CD4-positive, alpha-beta T cell treated with Interleukin-6 for 4 hours (primary cell): ENCODE measurements at regions not wholly inside any gene's neighbourhood (a gene's known extent, or its start where the extent isn't known, plus 50 kb on each side); places are given as distances from the start of the nearest gene placed in this dataset.
"Not testable (repeated sequence)": the region's sequence is repeated elsewhere in the genome, so short reads cannot be mapped to it uniquely, and the experiment has no call there.

Experiments used
- DNase-seq: peaks from one replicate; pipeline ENCODE4 v3.0.0-alpha.2; 2020; ENCODE audit warnings: mixed read lengths

GRCh38 chr1:5730272-5731109 is 261.7 kb downstream of the NPHP4 start:
- DNase-seq, result no peak

DNA sequence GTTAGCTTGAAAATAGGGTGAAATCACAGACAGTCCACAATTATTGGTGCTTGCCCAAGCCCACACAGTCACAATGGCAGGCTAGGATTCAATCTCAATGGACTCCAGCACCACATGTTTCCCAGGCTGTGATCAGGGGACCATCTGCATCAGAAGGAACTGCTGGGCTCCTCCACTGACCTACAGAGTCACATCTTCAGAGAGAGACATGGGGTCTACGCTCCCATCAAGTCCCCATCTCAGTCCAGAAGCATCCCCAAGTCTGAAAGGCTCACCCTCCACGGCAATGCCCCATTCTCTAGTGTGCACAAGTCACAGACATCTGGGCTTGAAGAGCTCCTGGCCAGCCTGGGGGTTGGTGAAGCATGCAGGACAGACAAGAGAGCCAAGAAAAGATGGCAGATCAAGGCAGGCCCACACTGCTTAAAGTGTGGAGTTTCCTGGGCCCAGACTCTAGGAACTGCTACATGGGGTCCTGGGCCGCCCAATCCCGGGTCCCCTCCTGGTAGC is 262.5 kb downstream of the NPHP4 start:
- no peak for DNase-seq

GRCh38 chr1:5728663-5729355 is 263.4 kb downstream of the NPHP4 start:
- DNase-seq, result no peak

GRCh38 chr1:5727871-5728643 is 264.2 kb downstream of the NPHP4 start:
- DNase-seq, result no peak

- DNase-seq, result no peak
Measured at GRCh38 chr1:5727191-5727590, 265.0 kb downstream of the NPHP4 start.

GRCh38 chr1:5726586-5727184 is 265.5 kb downstream of the NPHP4 start:
- not testable (repeated sequence) for DNase-seq

- DNase-seq, result no peak
Measured at GRCh38 chr1:5725855-5726585, 266.2 kb downstream of the NPHP4 start.

GRCh38 chr1:5725406-5725805 is 266.8 kb downstream of the NPHP4 start:
- DNase-seq, result no peak

GRCh38 chr1:5724847-5725246 is 267.4 kb downstream of the NPHP4 start:
- no peak for DNase-seq

DNA sequence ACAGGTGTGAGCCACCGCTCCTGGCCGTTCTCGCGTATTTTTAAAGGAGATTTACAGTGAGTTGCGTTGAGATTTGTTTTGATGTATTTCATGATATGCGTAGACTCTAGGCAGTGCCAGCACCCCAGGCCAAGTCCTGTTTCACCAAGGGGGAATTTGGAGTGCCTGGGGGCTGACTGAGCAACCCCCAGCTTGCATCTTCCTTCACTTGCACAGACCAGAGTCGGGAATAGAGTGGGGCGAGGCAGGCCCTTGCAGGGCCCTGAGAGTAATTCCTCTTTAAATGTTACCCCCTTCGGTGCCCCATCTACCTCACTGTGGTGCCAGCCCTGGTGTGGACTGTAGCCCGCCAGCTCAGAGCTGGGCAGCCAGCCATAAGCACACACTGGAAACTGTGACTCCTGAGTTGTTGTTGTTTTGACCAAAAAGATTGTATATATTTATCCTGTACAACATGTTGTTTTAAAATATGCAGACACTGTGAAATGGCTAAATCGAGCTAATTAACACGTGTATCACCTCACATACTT is 269.5 kb downstream of the NPHP4 start:
- DNase-seq, result no peak

DNA sequence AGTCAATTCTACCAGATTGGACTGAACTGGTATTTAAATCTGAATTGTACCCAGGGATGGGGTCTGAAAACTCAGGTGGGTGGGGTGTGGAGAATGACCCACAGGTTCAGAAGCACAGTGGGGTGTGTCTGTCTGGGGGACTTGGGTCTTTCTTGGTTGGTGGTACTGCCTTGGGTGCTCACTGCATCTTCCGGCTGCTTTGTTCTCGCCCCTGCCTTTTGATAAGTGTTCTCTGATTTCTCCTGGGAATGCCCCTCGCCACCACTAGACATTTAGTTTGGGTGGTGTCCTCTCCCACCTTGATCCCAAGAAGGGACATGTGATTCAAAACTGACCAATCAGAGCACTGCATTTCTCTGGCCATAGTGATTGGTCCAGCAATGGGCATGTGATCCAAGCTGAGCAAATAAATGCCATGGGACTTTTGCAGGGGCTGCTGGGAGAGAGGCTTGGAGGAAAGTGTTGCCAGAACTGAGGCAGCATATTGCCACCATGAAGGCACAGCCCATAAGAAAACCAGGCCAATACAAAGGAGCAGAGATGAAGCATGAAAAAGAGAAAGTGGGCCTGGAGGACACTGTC is 270.5 kb downstream of the NPHP4 start:
- DNase-seq, result no peak

DNA sequence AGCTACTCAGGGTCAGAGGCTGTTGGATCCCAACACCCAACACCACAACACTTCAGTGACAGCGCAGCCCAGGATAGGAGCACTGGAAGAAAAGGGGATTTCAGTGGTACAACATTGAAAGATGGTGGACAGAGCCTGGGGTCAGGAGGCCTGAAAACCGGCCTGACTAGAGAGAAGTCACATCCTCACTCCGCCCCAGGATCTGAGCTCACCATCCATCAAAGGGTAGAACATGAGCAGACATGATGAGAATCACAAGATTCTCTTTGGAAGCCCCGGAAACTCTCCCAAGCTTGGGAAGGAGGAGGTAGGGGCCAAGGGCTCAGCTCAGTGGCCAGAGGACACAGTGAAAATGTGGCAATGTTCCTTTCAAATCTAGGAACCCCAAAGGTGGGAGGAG is 271.3 kb downstream of the NPHP4 start:
- no peak for DNase-seq

GRCh38 chr1:5720484-5720883 is 271.7 kb downstream of the NPHP4 start:
- no peak for DNase-seq

- DNase-seq, result no peak
Measured at GRCh38 chr1:5720045-5720444, 272.2 kb downstream of the NPHP4 start.

DNA sequence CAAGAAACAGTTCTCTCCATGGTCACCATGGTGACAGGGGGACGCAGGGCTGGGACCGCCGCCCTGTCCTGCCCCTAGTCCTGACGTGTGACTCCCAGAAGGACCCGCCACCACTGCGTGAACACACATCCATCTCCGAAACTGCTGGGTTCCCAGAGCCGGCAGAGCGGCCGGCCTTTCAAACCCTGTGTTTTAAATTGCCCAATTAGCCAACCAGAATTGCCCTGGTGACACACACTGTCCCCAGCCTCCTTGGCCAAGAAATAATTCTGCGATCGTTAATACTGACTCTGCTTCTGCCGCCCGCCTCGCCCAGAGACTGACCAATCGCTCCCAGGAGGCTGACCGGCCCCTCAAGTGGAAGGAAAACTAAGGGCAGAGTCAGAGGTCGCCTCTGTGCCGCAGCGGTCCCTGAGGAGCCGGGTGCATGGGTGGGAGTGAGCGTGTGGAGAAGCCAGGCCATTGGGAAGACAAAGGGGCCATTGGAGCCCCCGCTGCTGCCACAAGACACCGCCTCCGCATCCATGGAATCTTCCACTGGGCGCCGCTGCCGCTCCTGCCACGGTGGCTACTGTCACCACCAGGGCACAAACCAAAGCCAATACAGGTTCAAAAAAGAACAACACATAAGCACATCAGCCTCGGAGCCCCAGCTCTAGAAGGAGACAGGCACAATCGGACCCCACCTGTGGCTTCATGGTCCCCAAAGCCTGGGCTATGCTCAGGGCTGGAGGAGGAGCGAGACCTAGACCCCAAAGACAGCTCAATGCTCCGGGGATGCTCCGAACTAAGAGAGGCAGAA is 273.2 kb downstream of the NPHP4 start:
- DNase-seq, result no peak

GRCh38 chr1:5717031-5717682 is 275.1 kb downstream of the NPHP4 start:
- DNase-seq, result no peak

DNA sequence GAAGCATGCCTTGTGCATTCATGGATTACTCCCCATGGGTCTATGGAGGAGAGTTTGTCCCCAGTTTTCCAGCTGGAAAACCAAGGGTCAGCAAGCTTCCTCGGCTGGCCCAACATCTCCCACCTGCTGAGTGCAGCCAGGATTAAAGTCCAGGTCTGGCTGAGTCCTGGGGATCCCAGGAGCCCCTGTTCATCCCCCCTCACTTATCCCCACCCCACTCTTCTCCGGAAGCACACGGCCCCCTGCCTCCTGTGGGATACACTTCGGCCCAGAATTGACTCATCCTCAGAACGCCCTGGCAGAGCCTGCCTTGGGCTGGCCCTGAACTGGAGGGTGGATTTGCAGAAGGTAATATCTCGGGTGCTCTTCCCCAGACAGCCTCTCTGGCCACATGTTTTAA is 276.1 kb downstream of the NPHP4 start:
- DNase-seq, result no peak

DNA sequence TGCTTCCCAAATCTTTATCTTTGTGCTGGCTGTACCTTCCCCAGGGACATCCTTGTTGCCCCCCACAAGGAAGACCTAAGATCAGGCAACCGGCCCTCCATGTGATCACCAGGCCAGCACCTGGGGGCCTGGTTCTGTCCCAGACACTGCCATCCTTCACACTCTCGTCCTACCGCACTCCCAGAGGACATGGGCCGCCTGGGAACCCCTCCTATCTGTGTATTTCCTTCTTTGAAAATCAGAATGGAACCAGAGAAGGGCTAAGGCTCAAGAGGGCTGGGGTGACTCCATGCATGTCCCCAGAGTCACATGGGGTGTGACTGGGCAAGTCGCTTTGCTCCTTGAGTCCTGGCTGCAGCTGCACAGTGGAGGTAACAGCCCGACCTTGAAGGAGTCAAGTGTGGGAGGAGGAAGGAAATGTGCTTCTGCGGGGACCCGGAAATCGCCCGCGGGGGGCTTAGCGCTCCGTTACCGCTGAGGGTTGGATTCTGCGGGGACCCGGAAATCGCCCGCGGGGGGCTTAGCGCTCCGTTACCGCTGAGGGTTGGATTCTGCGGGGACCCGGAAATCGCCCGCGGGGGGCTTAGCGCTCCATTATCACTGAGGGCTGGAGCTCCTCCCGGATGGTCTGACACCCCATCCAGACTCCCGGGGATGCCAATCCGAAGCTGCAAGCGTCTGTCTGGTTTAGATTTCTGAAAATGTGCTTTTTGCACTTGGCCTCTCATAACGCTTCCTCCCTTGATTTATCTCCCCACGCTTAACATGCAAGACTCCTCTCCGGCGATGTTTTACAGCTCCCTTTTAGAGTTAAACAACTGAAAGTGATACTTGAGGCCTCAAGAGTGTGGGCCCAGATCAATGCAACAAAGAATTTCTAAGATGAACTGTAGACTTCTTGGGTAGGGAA is 278.9 kb downstream of the NPHP4 start:
- DNase-seq, result no peak
